SK-N-SH (cell line): ENCODE measurements at regions not wholly inside any gene's neighbourhood (a gene's known extent, or its start where the extent isn't known, plus 50 kb on each side); places are given as distances from the start of the nearest gene placed in this dataset.

Experiments used
- CTCF ChIA-PET: fragments of 300-600, 350-600 bp; formaldehyde crosslinking; extraction: SDS; loops from one replicate; lab custom pipeline; 2021; lab: Yijun Ruan, JAX
- POLR2A ChIA-PET: fragments of 350-600 bp; sonication (Branson Sonifier 250); formaldehyde crosslinking; extraction: SDS; loops from one replicate; lab custom pipeline; 2020; ENCODE audit warnings: antibody characterized with exemption, inconsistent platforms; lab: Yijun Ruan, JAX
- DNase-seq: peaks from one replicate; pipeline ENCODE4 v3.0.0; 2012
- H2AFZ ChIP-seq: fragments of 200-600 bp; sonication (generic); 2 replicates; pipeline ENCODE4 v1.8.1; 2016; ENCODE audit warnings: antibody characterized with exemption, mild to moderate bottlenecking, low read depth
- H3F3A ChIP-seq: fragments of 200-600 bp; sonication (generic); replicated peaks from 2 replicates; pipeline ENCODE3; 2016; ENCODE audit warnings: antibody characterized with exemption, mild to moderate bottlenecking; ENCODE audit not compliant: insufficient read depth
- H3K27ac ChIP-seq, 2 experiments: fragments of 200-500 bp in 1 of 2; fragments of 200-600 bp in 1 of 2; sonication (Bioruptor generic) in 1 of 2; sonication (generic), shearing (Covaris generic) in 1 of 2; 2 replicates each; pipeline versions ENCODE4 v1.5.1 to v1.6.1; 2014 to 2016; ENCODE audit warnings: low read depth in 2 of 2, inconsistent platforms in 1 of 2, low read length in 1 of 2, mild to moderate bottlenecking in 1 of 2, mixed read lengths in 1 of 2
- H3K27me3 ChIP-seq: fragments of 200-600 bp; sonication (generic), shearing (Covaris generic); 2 replicates; pipeline ENCODE4 v1.6.1; 2016; ENCODE audit warnings: mixed run types; ENCODE audit not compliant: insufficient read depth
- H3K36me3 ChIP-seq, 2 experiments: fragments of 200-500 bp in 1 of 2; fragments of 200-600 bp in 1 of 2; sonication (Bioruptor generic) in 1 of 2; sonication (generic) in 1 of 2; replicated peaks in 1 of 2; 2 replicates each; pipeline versions ENCODE3 to v1.5.1; 2014 to 2016; ENCODE audit warnings: low read length in 1 of 2, mild to moderate bottlenecking in 1 of 2; ENCODE audit not compliant: insufficient read depth in 2 of 2, control insufficient read depth in 1 of 2
- H3K4me1 ChIP-seq, 2 experiments: fragments of 200-500 bp in 1 of 2; fragments of 200-600 bp in 1 of 2; sonication (Bioruptor generic) in 1 of 2; sonication (generic), shearing (Covaris generic) in 1 of 2; 2 replicates each; pipeline versions ENCODE4 v1.5.1 to v1.6.1; 2014 to 2016; ENCODE audit warnings: low read depth in 1 of 2, low read length in 1 of 2, mixed run types in 1 of 2; ENCODE audit not compliant: insufficient read depth in 2 of 2, control insufficient read depth in 1 of 2
- H3K4me2 ChIP-seq: fragments of 200-600 bp; sonication (generic), shearing (Covaris generic); 2 replicates; pipeline ENCODE4 v1.6.1; 2017; ENCODE audit warnings: mixed run types
- H3K4me3 ChIP-seq, 2 experiments: fragments of 200-500 bp in 1 of 2; fragments of 200-600 bp in 1 of 2; sonication (Bioruptor generic) in 1 of 2; sonication (generic), shearing (Covaris generic) in 1 of 2; 2 replicates each; pipeline versions ENCODE4 v1.5.1 to v1.8.1; 2014 to 2016; ENCODE audit warnings: low read depth in 2 of 2, inconsistent platforms in 1 of 2, low read length in 1 of 2, mild to moderate bottlenecking in 1 of 2, mixed read lengths in 1 of 2, moderate library complexity in 1 of 2
- H3K79me2 ChIP-seq: fragments of 200-600 bp; sonication (generic); 2 replicates; pipeline ENCODE4 v1.8.1; 2017; ENCODE audit warnings: mild to moderate bottlenecking; ENCODE audit not compliant: insufficient read depth
- H3K9ac ChIP-seq: fragments of 200-600 bp; sonication (generic); 2 replicates; pipeline ENCODE4 v1.6.1; 2017; ENCODE audit warnings: mixed run types
- H3K9me2 ChIP-seq: fragments of 200-600 bp; sonication (generic); 2 replicates; pipeline ENCODE4 v1.6.1; 2017; ENCODE audit warnings: mixed run types
- H3K9me3 ChIP-seq: fragments of 200-600 bp; sonication (generic); 2 replicates; pipeline ENCODE4 v1.6.1; 2017; ENCODE audit warnings: mixed run types, mild to moderate bottlenecking, moderate library complexity
- H4K20me1 ChIP-seq: fragments of 200-600 bp; sonication (generic); 2 replicates; pipeline ENCODE4 v1.6.1; 2017; ENCODE audit warnings: mild to moderate bottlenecking, mixed run types; ENCODE audit not compliant: insufficient read depth
- CHD2 ChIP-seq: fragments of 150-350 bp; IDR thresholded peaks from 2 replicates; pipeline ENCODE4 v1.6.1; 2018; ENCODE audit warnings: low read length; ENCODE audit not compliant: partially characterized antibody
- ELF1 ChIP-seq: IDR thresholded peaks from 2 replicates; pipeline ENCODE4 v1.4.0; 2012
- EP300 ChIP-seq, 2 experiments: IDR thresholded peaks; 2 replicates each; pipeline versions ENCODE4 v1.4.0 to v1.6.1; 2012; ENCODE audit warnings: borderline replicate concordance in 1 of 2, low read depth in 1 of 2, low read length in 1 of 2
- EZH2phosphoT487 ChIP-seq: fragments of 200-600 bp; sonication (generic); IDR thresholded peaks from 2 replicates; pipeline ENCODE4 v1.6.1; 2017; ENCODE audit warnings: low read depth, mixed run types, mild to moderate bottlenecking, antibody characterized with exemption, moderate library complexity, borderline replicate concordance
- FOSL2 ChIP-seq: IDR thresholded peaks from 2 replicates; pipeline ENCODE4 v1.4.0; 2012; ENCODE audit warnings: low read depth, mild to moderate bottlenecking, moderate library complexity, borderline replicate concordance
- GABPA ChIP-seq: IDR thresholded peaks from 2 replicates; pipeline ENCODE4 v1.4.0; 2012; ENCODE audit warnings: low read depth, mild to moderate bottlenecking
- MEF2A ChIP-seq: IDR thresholded peaks from 2 replicates; pipeline ENCODE4 v1.4.0; 2012; ENCODE audit warnings: low read depth, borderline replicate concordance
- MXI1 ChIP-seq: IDR thresholded peaks from 2 replicates; pipeline ENCODE4 v1.6.1; 2012; ENCODE audit warnings: mild to moderate bottlenecking, low read depth, low read length, improper control_type of control experiment
- NFIC ChIP-seq: IDR thresholded peaks from 2 replicates; pipeline ENCODE4 v1.4.0; 2012; ENCODE audit warnings: borderline replicate concordance
- RAD21 ChIP-seq: IDR thresholded peaks from 2 replicates; pipeline ENCODE4 v1.6.1; 2012; ENCODE audit warnings: mild to moderate bottlenecking, low read length
- RCOR1 ChIP-seq: fragments of 150-350 bp; IDR thresholded peaks from 2 replicates; pipeline ENCODE4 v1.6.1; 2017; ENCODE audit warnings: antibody characterized with exemption, low read length
- RXRA ChIP-seq: IDR thresholded peaks from 2 replicates; pipeline ENCODE4 v1.4.0; 2012; ENCODE audit warnings: low read depth, mild to moderate bottlenecking, borderline replicate concordance
- SIN3A ChIP-seq: IDR thresholded peaks from 2 replicates; pipeline ENCODE4 v1.6.1; 2012; ENCODE audit warnings: low read depth, mild to moderate bottlenecking, low read length, moderate library complexity, borderline replicate concordance
- SMC3 ChIP-seq: IDR thresholded peaks from 2 replicates; pipeline ENCODE4 v1.6.1; 2012; ENCODE audit warnings: low read depth, low read length, improper control_type of control experiment
- TCF12 ChIP-seq: IDR thresholded peaks from 2 replicates; pipeline ENCODE4 v1.4.0; 2012
- YY1 ChIP-seq: IDR thresholded peaks from 2 replicates; pipeline ENCODE4 v1.4.0; 2012; ENCODE audit warnings: low read depth, mild to moderate bottlenecking
- WGBS: methylation state at CpG from one replicate; pipeline ENCODE4 v1.1.6; 2017; ENCODE audit warnings: low lambda C conversion rate; 5-methylcytosine and 5-hydroxymethylcytosine counted together
- TF ChIP-seq, protein P1 (sequence below): fragments of 150-350 bp; IDR thresholded peaks from 2 replicates; pipeline ENCODE4 v1.6.1; 2017; ENCODE audit warnings: antibody characterized with exemption, low read length, low read depth, borderline replicate concordance
- TF ChIP-seq, protein P2 (sequence below): IDR thresholded peaks from 2 replicates; pipeline ENCODE4; 2012
- TF ChIP-seq, protein P3 (sequence below): fragments of 150-350 bp; IDR thresholded peaks from 2 replicates; pipeline ENCODE4 v1.6.1; 2016; ENCODE audit warnings: mild to moderate bottlenecking, low read depth, low read length
- TF ChIP-seq, protein P4 (sequence below): IDR thresholded peaks from 2 replicates; pipeline ENCODE4 v1.4.0; 2012; ENCODE audit warnings: low read depth, borderline replicate concordance
- TF ChIP-seq, protein P5 (sequence below): IDR thresholded peaks from 2 replicates; pipeline ENCODE4 v1.6.1; 2012; ENCODE audit warnings: mild to moderate bottlenecking, low read depth, low read length, moderate library complexity

DNA sequence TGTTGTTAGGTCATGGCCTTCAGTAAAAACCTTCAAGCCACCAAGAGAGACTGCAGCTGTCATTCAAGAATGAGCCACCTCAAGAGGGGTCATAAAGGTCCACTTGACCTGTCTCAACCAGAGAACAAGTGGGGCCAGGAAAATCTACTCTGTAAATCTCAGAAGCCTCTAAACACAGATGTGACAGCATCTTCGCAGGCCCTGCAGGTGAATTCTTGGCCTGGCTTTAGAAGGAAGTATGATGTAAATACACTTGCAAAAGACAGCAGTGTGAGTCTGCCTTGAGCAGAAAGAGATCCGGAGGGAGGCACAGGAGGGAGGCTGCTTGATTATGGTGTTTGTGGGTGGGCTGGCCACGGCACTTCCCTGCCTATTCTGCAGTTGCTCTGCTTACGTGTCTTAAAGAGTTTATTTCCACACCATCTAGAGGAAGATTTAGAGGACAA, 1082.9 kb downstream of the UQCRFS1 start:
- TF ChIP-seq MEF2A (no peak), SMC3 (no peak), EP300 (IDR thresholded peaks at IDR 0.05; ENCODE audit: borderline replicate concordance in 1 of 2, low read depth in 1 of 2, low read length in 1 of 2) (no peak), SIN3A (no peak), RCOR1 (no peak), MXI1 (no peak), EZH2phosphoT487 (no peak), YY1 (no peak), NFIC (no peak), RXRA (no peak), GABPA (no peak), RAD21 (no peak), FOSL2 (no peak), CHD2 (no peak)
- TF ChIP-seq, protein P1, sequence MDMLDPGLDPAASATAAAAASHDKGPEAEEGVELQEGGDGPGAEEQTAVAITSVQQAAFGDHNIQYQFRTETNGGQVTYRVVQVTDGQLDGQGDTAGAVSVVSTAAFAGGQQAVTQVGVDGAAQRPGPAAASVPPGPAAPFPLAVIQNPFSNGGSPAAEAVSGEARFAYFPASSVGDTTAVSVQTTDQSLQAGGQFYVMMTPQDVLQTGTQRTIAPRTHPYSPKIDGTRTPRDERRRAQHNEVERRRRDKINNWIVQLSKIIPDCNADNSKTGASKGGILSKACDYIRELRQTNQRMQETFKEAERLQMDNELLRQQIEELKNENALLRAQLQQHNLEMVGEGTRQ = no peak
- TF ChIP-seq, protein P2, sequence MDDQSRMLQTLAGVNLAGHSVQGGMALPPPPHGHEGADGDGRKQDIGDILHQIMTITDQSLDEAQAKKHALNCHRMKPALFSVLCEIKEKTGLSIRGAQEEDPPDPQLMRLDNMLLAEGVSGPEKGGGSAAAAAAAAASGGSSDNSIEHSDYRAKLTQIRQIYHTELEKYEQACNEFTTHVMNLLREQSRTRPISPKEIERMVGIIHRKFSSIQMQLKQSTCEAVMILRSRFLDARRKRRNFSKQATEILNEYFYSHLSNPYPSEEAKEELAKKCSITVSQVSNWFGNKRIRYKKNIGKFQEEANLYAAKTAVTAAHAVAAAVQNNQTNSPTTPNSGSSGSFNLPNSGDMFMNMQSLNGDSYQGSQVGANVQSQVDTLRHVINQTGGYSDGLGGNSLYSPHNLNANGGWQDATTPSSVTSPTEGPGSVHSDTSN = no peak
- TF ChIP-seq, protein P3, sequence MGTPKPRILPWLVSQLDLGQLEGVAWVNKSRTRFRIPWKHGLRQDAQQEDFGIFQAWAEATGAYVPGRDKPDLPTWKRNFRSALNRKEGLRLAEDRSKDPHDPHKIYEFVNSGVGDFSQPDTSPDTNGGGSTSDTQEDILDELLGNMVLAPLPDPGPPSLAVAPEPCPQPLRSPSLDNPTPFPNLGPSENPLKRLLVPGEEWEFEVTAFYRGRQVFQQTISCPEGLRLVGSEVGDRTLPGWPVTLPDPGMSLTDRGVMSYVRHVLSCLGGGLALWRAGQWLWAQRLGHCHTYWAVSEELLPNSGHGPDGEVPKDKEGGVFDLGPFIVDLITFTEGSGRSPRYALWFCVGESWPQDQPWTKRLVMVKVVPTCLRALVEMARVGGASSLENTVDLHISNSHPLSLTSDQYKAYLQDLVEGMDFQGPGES = no peak
- Histone ChIP-seq H3K27ac (no peak overlapping the region), H3K4me1 (no peaks in the 10 kb centered on the region), H4K20me1 (no peaks in the 10 kb centered on the region), H3K27me3 (no peaks in the 10 kb centered on the region), H3K9me3 (no peaks in the 10 kb centered on the region), H3K4me2 (no peak overlapping the region), H3K9ac (no peak overlapping the region), H3K4me3 (no peak overlapping the region), H2AFZ (no peak overlapping the region), H3F3A (no peaks in the 10 kb centered on the region), H3K36me3 (no peaks in the 10 kb centered on the region), H3K79me2 (no peaks in the 10 kb centered on the region), H3K9me2 (no peaks in the 10 kb centered on the region)
- CTCF ChIA-PET = no interaction called here
- POLR2A ChIA-PET = no interaction called here
- WGBS = 5% methylated on average over 4 of the region's 4 CpGs
- DNase-seq = no peak

DNA sequence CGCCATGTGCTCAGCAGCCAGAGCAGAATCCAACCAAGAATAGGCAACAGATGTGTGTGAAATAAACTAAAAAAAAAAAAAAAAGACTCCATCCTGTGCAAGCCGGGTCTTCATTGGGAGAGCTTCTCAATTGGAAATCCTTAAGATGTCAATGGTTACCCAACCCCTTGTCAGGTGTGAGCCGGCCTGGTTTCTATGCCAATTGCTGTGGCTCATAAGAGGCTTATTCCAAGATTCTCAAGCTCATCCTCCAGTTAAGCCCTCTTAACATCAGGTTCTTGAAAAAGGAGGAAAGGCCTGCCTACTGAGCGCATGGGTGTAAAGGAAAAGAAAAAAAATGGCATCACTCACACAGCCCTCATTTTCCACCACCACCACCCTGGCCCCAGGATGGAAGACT, 1084.6 kb downstream of the UQCRFS1 start:
- WGBS = 10% methylated on average over 4 of the region's 4 CpGs
- Histone ChIP-seq H3F3A (no peaks in the 10 kb centered on the region), H2AFZ (no peak overlapping the region), H3K4me3 (no peak overlapping the region), H3K36me3 (no peaks in the 10 kb centered on the region), H3K4me2 (no peak overlapping the region), H4K20me1 (no peaks in the 10 kb centered on the region), H3K9me3 (no peaks in the 10 kb centered on the region), H3K4me1 (no peaks in the 10 kb centered on the region), H3K79me2 (no peaks in the 10 kb centered on the region)
- ChIA-PET POLR2A (no interaction called here), CTCF (no interaction called here)
- TF ChIP-seq, protein P4, sequence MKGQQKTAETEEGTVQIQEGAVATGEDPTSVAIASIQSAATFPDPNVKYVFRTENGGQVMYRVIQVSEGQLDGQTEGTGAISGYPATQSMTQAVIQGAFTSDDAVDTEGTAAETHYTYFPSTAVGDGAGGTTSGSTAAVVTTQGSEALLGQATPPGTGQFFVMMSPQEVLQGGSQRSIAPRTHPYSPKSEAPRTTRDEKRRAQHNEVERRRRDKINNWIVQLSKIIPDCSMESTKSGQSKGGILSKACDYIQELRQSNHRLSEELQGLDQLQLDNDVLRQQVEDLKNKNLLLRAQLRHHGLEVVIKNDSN = no peak
- TF ChIP-seq, protein P5, sequence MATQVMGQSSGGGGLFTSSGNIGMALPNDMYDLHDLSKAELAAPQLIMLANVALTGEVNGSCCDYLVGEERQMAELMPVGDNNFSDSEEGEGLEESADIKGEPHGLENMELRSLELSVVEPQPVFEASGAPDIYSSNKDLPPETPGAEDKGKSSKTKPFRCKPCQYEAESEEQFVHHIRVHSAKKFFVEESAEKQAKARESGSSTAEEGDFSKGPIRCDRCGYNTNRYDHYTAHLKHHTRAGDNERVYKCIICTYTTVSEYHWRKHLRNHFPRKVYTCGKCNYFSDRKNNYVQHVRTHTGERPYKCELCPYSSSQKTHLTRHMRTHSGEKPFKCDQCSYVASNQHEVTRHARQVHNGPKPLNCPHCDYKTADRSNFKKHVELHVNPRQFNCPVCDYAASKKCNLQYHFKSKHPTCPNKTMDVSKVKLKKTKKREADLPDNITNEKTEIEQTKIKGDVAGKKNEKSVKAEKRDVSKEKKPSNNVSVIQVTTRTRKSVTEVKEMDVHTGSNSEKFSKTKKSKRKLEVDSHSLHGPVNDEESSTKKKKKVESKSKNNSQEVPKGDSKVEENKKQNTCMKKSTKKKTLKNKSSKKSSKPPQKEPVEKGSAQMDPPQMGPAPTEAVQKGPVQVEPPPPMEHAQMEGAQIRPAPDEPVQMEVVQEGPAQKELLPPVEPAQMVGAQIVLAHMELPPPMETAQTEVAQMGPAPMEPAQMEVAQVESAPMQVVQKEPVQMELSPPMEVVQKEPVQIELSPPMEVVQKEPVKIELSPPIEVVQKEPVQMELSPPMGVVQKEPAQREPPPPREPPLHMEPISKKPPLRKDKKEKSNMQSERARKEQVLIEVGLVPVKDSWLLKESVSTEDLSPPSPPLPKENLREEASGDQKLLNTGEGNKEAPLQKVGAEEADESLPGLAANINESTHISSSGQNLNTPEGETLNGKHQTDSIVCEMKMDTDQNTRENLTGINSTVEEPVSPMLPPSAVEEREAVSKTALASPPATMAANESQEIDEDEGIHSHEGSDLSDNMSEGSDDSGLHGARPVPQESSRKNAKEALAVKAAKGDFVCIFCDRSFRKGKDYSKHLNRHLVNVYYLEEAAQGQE = no peak
- TF ChIP-seq TCF12 = no peak
- TF ChIP-seq SIN3A = no peak
- no peak for TF ChIP-seq ELF1
- TF ChIP-seq MEF2A = no peak
- TF ChIP-seq EZH2phosphoT487 = no peak
- TF ChIP-seq, all 33 proteins: peak for 0
- DNase-seq = no peak
- Histone ChIP-seq H3K9ac (no peak overlapping the region), H3K27me3 (no peaks in the 10 kb centered on the region), H3K9me2 (no peaks in the 10 kb centered on the region), H3K27ac (no peak overlapping the region)
